ENCODE measurements at regions not wholly inside any gene's neighbourhood (a gene's known extent, or its start where the extent isn't known, plus 50 kb on each side); places are given as distances from the start of the nearest gene placed in this dataset.

- Histone ChIP-seq H3K9ac (ENCODE audit: insufficient read depth in 1 of 2, low read depth in 2 of 2, low read length in 2 of 2) (no peak overlapping the region), H3K9me3 (replicated peaks; ENCODE audit: control insufficient read depth, insufficient read depth, low read depth, low read length) (no peaks in the 10 kb centered on the region), H4K20me1 (replicated peaks; ENCODE audit: control insufficient read depth, insufficient read depth, low read length) (no peaks in the 10 kb centered on the region), H3K9me1 (ENCODE audit: control insufficient read depth, insufficient read depth, low read length) (no peaks in the 10 kb centered on the region), H3K79me2 (ENCODE audit: control insufficient read depth, insufficient read depth, low read length) (no peaks in the 10 kb centered on the region), H3K27me3 (ENCODE audit: control insufficient read depth in 2 of 2, insufficient read depth in 2 of 2, low read length in 2 of 2) (no peaks in the 10 kb centered on the region), H3K4me1 (replicated peaks in 1 of 2; ENCODE audit: control insufficient read depth in 2 of 2, insufficient read depth in 2 of 2, low read length in 2 of 2) (no peaks in the 10 kb centered on the region), H2AFZ (ENCODE audit: low read depth, low read length) (no peak overlapping the region), H3K36me3 (ENCODE audit: control insufficient read depth, insufficient read depth, low read length) (no peaks in the 10 kb centered on the region), H3K4me2 (ENCODE audit: insufficient read depth, low read length) (no peak overlapping the region), H3K27ac (ENCODE audit: extremely low read depth, low read depth, low read length) (no peak overlapping the region), H3K4me3 (no peak overlapping the region)
- ChIA-PET POLR2A (no interaction called here), CTCF (ENCODE audit: low intra/inter-chr PET ratio) (no interaction called here)
- FAIRE-seq: no peak
- intact Hi-C loops (cut with micrococcal nuclease): no loop called here
- 0% methylated on average over 1 of the region's 1 CpG for WGBS (ENCODE audit: insufficient coverage, low coverage, missing lambda C conversion rate)
- ATAC-seq: no peak
- no TSS peak for BruUV-seq (replicated peaks)
- no peak for DNase-seq (ENCODE audit: extremely low read depth in 1 of 4, low spot score in 3 of 4)
- in situ Hi-C loops (cut with MboI): no loop called here
- TF ChIP-seq ZNF407 (IDR thresholded peaks at IDR 0.05; ENCODE audit: low read depth) (no peak), EGR1 (conservative IDR thresholded peaks at IDR 0.05) (no peak), EHMT2 (IDR thresholded peaks at IDR 0.05) (no peak), CUX1 (CRISPR knock-in tag; IDR thresholded peaks at IDR 0.05) (no peak), PHF21A (IDR thresholded peaks at IDR 0.05; ENCODE audit: borderline replicate concordance, low read depth) (no peak), TRIM25 (IDR thresholded peaks at IDR 0.05; ENCODE audit: borderline replicate concordance) (no peak), CREB1 (IDR thresholded peaks at IDR 0.05) (no peak), CREB1 (CRISPR knock-in tag; IDR thresholded peaks at IDR 0.05) (no peak), SAFB (IDR thresholded peaks at IDR 0.05; ENCODE audit: borderline replicate concordance, low read depth, low read length) (no peak)
Observed at GRCh38 chr7:54097886-54098285, 444.3 kb upstream of the VSTM2A start.
